ENCODE measurements at regions not wholly inside any gene's neighbourhood (a gene's known extent, or its start where the extent isn't known, plus 50 kb on each side); places are given as distances from the start of the nearest gene placed in this dataset.
"Not testable (repeated sequence)": the region's sequence is repeated elsewhere in the genome, so short reads cannot be mapped to it uniquely, and the experiment has no call there.

DNA sequence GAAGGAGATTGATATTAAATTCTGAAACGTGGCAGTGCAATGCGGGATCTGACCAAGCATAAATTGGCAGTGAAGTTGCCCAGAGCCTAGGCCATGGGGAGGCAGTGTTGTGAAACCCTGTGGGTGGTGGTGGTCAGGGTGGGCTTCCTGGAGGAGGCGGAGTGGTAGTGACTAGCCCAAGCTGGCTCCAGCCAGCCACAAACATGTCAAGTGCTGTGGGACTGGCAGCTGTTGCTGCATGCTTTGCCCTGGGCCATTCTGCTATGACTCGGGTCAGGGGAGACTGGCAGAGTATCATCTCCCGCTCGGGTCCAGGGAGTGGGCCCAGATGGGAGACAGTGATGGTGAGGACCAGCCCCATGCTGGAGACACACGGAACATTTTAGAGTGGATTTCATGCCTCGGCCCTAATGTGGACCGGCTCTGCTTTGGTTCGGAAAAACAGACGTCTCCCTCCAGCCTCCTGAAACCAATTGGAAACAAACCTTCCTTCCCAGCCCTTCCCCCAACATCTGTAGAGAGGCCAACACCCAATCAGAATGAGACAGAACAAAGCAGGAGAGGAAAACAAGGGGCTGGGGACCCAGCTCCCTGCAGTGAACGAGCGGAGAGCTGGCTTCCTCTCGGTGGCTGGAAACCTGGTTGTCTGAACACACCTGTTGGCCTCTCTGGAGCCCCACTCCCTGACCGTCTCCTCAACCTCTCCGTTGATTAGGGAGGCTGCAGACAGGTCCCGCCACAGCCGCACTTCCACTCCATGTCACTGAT, 58.2 kb downstream of the TMEM270 start:
- no peak for DNase-seq (ENCODE audit: low spot score)

DNA sequence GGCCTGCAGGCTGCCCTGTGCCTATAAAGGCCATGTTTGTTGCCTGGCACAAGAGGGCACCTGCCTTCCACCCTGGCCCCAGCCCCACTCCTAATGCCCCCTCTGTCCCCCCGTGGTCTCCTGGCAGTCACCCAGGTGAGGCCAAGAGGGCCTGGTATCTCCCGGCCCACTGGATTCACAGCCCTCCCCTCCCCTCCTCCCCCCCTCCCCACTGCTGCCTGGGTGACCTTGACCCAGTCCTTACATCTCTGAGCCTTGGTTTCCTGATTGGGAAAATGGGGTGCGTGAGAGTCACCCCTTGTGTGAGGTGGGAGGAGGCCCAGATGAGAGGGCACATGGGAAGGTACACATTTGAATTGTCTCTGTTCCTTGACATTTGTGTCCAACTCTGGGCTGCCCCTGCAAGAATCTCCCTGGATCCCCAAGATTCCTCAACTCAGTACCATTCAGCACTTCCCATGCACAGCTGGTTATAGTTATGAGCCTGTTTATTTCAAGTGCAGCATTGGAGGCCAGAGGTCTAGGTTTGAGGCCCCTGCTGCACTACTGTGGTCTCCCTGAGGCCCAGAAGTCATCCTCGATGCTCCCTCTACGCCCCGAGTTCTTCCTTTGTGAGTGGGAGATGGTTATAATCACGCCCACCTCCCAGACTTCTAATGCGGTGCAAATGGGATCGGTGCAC, 58.9 kb downstream of the TMEM270 start:
- DNase-seq (ENCODE audit: low spot score) = no peak

DNA sequence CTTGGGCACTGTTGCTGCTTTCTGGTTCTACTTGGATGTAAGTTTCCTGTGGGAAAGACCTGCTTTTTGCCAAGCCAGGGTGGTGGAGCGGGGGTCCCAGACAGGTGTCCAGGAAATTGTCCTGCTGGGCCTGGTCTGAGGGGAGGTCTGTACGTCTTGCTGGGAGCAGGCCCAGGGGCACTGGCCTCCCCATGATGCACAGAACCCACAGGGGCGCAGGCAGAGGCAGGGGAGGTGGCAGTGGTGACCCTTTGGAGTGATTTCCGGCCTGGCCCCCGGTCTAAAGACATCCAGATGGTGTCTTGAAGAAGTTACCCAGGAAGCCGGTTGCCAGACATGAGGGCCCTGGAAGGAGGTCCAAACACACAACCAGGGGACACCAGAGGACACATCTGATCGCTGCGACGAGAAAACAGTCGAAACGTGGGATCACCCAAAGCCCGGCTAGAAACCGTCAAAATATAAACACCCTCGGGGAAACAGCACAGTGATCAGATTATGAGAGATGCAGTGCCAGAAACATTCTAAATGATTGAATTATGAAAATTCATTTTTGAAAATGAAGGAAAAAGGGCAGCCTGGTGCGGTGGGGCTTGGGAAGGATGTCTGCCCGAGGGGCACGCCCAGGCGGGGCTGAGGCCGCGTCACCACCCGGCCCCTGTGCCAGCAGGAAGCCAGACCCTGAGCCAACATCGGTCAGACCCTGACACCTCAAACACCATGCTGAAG, 59.6 kb downstream of the TMEM270 start:
- DNase-seq (ENCODE audit: low spot score) = no peak

DNA sequence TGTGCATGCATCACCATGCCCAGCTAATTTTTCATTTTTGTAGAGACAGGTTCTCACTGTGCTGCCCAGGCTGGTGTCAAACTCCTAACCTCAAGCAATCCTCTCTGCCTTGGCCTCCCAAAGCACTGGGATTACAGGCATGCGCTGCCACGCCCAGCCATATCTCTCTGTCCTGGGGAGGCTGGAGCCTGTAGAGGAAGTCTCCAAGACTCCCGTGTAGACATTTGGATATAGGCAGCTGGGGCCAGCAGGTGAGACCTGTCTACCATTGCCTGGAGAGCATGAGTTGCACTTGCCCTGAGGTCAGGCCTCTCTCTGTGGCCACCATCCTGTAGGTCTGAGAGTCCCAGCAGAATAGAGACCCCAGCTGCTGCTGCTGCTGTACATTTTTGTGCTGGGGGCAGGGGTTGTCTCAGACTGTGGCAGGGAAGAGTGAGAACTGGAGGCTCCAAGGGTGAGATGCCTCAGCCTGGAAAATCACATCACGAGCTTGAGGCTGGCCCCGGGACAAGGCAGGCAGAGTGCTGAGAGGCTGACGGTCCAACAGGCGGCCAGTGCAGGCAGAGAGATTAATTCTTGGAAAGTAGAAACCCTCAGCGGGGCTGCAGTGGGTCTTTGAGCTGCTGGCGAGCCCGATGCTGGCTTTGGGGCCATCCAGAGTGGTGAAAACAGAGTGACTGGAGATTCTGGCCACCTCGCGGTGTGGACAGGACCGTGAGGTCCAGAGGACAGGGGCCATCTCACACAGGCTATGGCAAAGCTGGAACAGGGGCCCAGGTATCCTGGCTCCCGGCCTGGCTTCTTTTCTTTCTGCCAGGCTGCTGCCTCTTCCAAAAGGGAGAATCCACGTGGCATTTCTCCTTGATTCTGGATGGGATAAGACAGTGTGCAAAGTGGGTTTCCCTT, 60.9 kb downstream of the TMEM270 start:
- no peak for DNase-seq (ENCODE audit: low spot score)

DNA sequence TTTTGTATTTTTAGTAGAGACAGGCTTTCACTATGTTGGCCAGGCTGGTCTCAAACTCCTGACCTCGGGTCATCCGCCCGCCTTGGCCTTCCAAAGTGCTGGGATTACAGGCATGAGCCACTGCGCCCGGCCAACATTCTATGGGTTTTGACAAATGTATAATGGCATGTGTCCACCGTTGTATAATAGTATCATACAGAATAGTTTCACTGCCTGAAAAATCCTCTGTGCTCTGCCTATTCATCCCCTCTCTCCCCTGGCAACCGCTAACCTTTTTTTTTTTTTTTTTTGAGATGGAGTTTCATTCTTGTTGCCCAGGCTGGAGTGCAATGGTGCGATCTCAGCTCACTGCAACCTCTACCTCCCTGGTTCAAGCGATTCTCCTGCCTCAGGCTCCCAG, 67.7 kb downstream of the TMEM270 start:
- DNase-seq (ENCODE audit: low spot score) = not testable (repeated sequence)

DNA sequence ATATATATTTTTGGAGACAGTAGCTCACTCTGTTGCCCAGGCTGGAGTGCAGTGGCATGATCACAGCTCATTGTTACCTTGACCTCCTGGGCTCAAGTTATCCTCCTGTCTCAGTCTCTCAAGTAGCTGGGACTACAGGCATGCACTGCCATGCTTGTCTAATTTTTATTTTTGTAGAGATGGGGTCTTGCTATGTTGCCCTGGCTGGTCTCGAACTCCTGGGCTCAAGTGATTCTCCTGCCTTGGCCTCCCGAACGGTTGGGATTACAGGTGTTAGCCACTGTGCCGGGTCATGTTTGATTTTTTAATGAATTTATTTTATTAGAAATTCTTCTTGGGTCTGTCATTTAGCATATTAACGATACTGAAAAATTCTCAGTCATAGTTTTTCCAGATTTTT, 70.5 kb downstream of the TMEM270 start:
- no peak for DNase-seq (ENCODE audit: low spot score)

DNA sequence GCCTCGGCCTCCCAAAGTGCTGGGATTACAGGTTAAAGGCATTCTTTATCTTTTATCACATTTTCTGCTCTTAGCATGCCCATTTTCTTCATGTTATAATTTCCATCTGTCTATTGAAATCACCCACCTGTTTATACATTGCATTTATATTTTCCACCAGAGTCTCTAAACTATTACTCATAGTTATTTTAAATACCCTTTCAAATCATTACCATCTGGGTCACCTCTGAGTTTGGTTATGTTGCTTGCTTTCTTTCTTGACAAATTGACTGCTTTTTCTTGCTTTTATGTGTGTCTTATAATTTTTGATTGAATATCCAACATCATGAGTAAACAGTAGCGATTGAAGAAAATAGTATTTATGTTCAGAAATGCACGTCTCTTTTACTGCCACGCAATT, 71.4 kb downstream of the TMEM270 start:
- no peak for DNase-seq (ENCODE audit: low spot score)

DNA sequence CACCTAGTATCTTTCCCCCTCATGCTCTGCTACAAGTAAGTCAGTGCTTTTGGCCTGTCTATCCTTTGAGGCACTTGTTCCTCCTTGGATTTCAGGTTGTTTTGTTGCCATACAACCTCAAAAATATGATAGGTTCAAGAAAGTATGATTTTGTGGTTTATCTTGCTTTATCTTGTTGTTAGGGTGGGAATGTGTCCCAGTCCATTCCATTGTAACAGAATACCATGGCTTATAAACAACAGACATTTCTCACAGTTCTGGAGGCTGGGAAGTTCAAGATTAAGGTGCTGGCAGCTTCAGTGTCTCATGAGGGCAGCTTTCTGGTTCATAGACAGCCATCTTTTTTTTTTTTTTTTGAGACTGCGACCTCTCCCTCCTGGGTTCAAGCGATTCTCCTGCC, 72.1 kb downstream of the TMEM270 start:
- no peak for DNase-seq (ENCODE audit: low spot score)

DNA sequence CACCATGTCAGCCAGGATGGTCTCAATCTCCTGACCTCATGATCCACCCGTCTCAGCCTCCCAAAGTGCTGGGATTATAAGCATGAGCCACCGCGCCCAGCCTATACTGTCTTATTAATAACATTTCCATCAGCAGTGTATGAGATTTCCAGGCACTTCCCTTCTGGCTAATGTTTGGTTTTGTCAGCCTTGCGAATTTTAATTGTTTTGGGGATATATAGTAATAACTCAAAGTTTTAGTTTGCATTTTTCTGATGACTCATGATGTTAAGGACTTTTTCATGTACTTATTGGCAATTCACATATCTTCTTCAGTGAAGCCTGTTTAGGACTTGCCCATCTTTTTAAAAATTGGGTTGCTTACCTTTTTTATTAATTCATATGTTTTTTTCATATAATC, 76.0 kb downstream of the TMEM270 start:
- DNase-seq (ENCODE audit: low spot score) = no peak

DNA sequence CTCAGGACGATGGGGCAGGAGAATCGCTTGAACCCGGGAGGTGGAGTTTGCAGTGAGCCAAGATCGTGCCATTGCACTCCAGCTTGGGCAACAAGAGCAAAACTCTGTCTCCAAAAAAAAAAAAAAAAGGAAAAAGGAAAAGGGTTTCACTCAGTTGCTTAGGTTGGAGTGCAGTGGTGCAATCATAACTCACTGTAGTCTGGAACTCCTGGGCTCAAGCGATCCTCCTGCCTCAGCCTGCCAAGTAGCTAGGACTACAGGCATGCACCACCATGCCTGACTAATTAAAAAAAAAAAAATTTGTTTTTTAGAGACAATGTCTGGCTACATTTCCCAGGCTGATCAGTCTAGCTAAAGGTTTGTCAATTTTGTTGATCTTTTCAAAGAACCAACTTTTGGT, 76.7 kb downstream of the TMEM270 start:
- DNase-seq (ENCODE audit: low spot score) = not testable (repeated sequence)

DNA sequence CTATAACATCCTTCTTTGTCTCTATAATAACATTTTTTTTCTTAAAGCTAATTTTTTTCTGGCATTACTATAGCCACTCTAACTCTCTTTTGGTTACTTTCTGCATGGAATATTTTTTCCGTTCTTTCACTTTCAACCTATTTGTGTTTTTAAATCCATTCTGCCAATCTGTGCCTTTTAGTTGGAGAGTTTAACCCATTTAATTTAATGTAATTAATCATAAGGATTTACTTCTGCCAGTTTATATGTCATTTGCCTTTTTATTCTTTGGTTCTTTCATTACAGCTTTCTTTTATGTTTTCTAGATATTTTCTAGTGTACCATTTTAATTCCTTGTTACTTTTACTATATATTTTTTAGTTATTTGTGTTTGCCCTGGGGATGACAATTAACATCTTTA, 78.6 kb downstream of the TMEM270 start:
- no peak for DNase-seq (ENCODE audit: low spot score)

DNA sequence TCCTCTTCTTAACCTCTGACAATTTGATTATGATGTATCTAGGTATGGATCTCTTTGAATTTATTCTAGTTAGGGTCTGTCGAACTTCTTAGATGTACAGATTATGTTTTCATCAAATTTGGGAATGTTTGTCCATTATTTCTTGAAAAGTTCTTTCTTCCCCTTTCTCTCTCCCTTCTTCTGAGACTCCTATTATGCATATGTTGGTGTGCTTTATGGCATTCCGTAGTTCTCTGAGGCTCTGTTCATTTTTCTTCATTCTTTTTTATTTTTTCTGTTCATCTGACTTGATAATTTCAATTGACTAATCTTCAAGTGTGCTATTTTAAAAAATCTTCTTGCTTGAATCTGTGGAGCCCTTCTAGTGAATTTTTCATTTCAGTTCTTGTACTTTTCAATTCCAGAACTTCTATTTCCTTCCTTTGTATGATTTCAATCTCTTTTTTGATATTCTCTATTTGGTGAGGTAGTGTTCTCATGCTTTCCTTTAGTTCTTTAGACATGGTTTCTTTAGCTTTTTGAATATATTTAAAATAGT, 79.8 kb downstream of the TMEM270 start:
- no peak for DNase-seq (ENCODE audit: low spot score)

DNA sequence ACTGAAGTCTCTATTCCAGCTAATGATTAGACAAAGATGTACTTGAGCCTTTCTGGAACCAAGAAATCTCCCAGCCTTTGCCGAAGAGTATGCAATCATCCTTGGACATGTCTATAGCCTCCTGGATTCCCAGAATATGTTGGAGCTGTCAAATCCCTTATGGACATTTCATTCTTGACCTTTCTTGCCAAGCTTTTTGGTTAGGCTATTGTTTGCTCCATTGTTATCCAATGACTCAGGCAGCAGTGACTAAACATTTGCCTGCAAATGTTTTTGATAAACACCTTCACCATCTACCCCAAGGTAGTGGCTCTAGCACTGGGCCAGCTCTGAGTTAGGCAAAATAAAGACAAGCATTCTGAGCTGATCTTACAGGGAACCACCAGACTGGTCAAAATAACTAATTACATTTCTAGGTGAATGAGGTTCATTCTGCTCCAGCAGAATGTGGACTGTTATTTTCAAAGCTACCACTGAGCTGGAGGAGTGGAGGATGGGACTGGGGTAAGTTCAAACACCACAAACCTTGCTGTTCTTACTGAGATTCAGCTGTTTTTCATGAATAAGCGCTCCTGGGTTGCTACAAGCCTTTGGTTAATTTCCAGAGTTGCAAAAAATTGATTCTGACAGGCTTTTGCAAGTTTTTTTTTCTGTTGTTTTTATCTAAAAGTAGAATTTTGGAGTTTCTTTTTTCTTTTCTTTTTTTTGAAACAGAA, 81.0 kb downstream of the TMEM270 start:
- no peak for DNase-seq (ENCODE audit: low spot score)

DNA sequence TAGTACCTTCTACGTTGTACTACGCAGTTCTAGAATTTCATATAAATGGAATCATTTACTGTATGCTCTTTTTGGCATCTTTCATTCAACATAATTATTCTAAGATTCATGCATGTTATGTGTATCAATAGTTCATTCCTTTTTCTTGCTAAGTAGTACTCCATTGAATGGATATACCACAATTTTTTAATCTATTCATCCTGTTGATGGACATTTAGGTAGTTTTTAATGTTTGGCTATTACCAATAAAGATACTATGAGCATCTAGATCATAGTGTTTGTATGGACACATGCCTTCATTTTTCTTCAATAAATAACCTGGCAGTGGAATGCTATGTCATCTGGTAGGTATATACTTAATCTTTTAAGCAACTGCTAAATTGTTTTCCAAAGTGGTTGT, 83.0 kb upstream of the ELN start:
- no peak for DNase-seq (ENCODE audit: low spot score)

DNA sequence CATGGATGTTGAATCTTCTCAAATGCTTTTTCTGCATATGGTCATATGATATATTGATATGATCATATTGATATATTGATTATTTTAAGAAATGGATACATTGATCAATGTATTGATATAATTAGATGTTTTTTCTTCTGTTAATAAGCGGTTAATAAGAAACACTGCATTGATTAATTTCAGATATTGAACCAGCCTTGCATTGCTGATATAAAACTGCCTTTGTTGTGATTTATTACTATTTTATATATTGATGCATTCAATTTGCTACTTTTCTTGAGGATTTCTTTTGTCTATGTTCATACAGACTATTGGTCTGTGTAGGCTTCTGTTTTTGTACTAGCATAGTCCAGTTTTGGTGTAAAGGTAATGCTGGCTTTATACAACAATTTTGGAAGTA, 79.7 kb upstream of the ELN start:
- DNase-seq (ENCODE audit: low spot score) = no peak

DNA sequence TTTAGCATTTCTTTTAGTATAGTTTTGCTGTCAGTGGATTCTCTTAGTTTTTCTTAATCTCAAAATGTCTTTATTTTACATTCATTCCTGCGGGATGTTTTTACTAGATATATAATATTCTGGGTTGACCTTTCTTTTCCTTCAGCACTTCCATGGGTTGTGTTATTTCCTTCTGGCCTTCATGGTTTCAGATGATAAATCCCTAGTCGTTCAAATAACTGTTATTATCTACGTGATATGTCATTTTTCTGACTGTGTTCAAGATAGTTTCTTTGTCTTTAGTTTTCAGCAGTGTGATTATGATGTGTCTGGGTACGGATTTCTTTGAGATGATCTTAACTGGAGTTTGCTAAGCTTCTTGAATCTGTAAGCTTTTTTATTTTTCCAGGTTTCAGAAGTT, 75.7 kb upstream of the ELN start:
- no peak for DNase-seq (ENCODE audit: low spot score)

DNA sequence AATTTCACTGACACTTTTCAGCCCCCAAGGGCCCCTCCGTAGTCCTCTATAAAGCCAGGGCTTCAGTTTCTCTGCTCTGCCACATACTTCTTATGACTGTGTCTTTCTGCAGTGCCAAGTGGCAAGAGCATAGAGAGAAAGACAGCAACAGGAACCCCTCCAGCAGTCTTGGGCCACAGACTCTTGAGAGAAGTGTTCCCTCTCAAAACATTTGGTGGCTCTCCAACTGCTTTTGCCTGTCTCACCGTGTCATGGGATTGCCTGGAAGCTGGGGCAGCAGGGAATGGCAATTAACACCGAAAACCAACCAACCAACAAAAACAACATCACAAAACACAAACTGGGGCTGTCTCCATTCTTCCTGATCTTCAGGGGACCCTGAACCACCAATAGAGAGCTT, 73.8 kb upstream of the ELN start:
- DNase-seq (ENCODE audit: low spot score) = no peak

DNA sequence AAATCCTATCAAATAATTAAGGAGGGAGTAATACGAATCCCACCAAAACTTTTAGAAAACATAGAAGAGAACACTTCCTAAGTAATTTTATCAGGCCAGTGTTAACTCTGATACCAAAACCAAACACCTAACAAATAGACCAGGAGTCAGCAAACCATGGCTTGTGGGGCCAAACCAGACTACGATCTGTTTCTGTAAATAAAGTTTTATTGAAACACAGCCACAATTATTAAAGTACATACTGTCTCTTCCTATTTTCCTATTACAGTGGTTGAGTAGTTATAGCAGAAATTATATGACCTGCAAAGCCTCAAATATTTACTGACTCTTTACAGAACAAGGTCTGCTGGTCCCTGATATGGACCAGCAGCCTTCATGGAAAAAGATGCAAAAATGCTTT, 73.1 kb upstream of the ELN start:
- no peak for DNase-seq (ENCODE audit: low spot score)

DNA sequence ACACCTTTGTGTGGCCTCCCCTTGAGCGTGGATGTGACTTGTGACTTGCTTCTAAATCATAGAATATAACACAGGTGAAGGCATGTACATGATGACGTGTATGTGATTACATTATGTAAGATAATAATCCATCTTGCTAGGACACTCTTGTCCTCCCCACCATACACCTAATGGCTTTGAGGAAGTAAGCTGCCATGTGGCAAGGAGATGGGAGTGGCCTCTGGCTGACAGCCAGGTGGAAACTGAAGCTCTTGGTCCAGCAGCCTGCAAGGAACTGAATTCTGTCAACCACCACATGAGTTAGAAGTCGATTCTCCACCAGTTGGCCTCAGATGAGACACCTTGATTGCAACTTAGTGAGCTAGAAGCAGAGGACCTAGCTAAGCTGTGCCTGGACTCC, 67.4 kb upstream of the ELN start:
- no peak for DNase-seq (ENCODE audit: low spot score)

DNA sequence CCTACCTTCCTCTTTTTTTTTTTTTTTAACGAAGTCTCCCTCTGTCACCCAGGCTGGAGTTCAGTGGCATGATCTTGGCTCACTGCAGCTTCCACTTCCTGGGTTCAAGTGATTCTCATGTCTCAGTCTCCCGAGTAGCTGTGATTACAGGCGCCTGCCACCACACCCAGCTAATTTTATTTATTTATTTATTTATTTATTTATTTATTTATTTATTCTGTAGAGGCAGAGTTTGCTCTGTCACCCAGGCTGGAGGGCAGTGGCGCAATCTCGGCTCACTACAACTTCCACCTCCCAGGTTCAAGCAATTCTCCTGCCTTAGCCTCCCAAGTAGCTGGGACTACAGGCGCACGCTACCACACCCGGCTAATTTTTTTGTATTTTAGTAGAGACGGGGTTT, 66.0 kb upstream of the ELN start:
- DNase-seq (ENCODE audit: low spot score) = not testable (repeated sequence)

DNA sequence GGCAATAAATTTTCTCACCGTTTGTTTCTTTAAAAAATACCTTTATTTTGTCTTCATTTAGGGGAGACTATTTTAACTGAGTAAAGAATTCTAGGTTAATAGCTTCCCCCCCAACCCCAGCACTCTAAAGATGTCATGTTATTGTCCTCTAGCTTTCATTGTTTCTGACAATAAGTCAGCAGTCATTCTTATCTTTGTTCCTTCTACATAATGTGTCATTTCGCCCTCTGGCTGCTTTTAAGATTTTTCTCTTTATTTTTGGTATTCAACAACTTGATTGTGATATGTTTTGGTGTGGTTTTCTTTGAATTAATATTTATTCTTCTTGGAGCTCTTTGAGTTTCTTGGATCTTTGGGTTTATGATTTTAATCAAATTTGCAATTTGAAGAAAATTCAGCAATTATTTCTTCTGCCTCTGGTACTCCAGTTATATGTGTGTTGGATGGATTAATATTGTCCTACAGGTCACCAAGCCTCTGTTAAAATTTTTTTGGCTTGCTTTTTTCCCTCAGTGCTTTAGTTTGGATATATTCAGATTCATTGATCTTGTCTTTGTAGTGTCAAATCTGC, 64.6 kb upstream of the ELN start:
- DNase-seq (ENCODE audit: low spot score) = no peak
